Liver (tissue), 8 donors: ENCODE measurements at regions not wholly inside any gene's neighbourhood (a gene's known extent, or its start where the extent isn't known, plus 50 kb on each side); places are given as distances from the start of the nearest gene placed in this dataset.

ENCODE experiments used
- DNase-seq: peaks from one replicate; pipeline ENCODE4 v3.0.0-alpha.2; 2017; ENCODE audit warnings: low spot score
- H3K27ac ChIP-seq, 2 donors: one replicate each; pipeline ENCODE4 v1.7.0; 2013; ENCODE audit warnings: inconsistent platforms in 2 of 2, low read length in 2 of 2, control low read depth in 1 of 2, low read depth in 1 of 2, mild to moderate bottlenecking in 1 of 2
- H3K27me3 ChIP-seq, 4 donors: one replicate each; pipeline versions ENCODE4 v1.6.1 to v1.7.0; 2013; ENCODE audit warnings: low read length in 3 of 4, inconsistent platforms in 1 of 4, mild to moderate bottlenecking in 1 of 4, moderate library complexity in 1 of 4; ENCODE audit not compliant: control insufficient read depth in 4 of 4, insufficient read depth in 4 of 4
- H3K36me3 ChIP-seq, 4 donors: one replicate each; pipeline versions ENCODE4 v1.6.1 to v1.7.0; 2013; ENCODE audit warnings: low read length in 3 of 4, mild to moderate bottlenecking in 3 of 4, low read depth in 1 of 4, moderate library complexity in 1 of 4; ENCODE audit not compliant: control insufficient read depth in 4 of 4, insufficient read depth in 3 of 4
- H3K4me1 ChIP-seq, 4 donors: one replicate each; pipeline versions ENCODE4 v1.6.1 to v1.7.0; 2013; ENCODE audit warnings: low read length in 3 of 4, mild to moderate bottlenecking in 3 of 4, moderate library complexity in 1 of 4; ENCODE audit not compliant: control insufficient read depth in 4 of 4, insufficient read depth in 4 of 4
- H3K4me3 ChIP-seq, 3 donors: one replicate each; pipeline versions ENCODE4 v1.6.1 to v1.7.0; 2013; ENCODE audit warnings: low read length in 3 of 3, control low read depth in 1 of 3, low read depth in 1 of 3, mild to moderate bottlenecking in 1 of 3
- H3K9ac ChIP-seq, 2 donors: one replicate each; pipeline ENCODE4 v1.7.0; 2013; ENCODE audit warnings: low read length in 2 of 2, mild to moderate bottlenecking in 2 of 2, moderate library complexity in 2 of 2, control low read depth in 1 of 2, low read depth in 1 of 2
- H3K9me3 ChIP-seq, 4 donors: one replicate each; pipeline versions ENCODE4 v1.6.1 to v1.7.0; 2013; ENCODE audit warnings: low read length in 3 of 4; ENCODE audit not compliant: control insufficient read depth in 4 of 4
- FOXA1 ChIP-seq: IDR thresholded peaks from 2 replicates; pipeline ENCODE4 v1.6.1; 2016; ENCODE audit warnings: antibody characterized with exemption
- FOXA2 ChIP-seq: IDR thresholded peaks from 2 replicates; pipeline ENCODE4 v1.6.1; 2016; ENCODE audit warnings: antibody characterized with exemption
- GABPA ChIP-seq, 2 donors: IDR thresholded peaks in 1 of 2; conservative IDR thresholded peaks in 1 of 2; 2 replicates each; pipeline ENCODE4 v1.6.1; 2016; ENCODE audit warnings: antibody characterized with exemption in 2 of 2, mild to moderate bottlenecking in 1 of 2, moderate library complexity in 1 of 2
- HNF4A ChIP-seq, 2 donors: conservative IDR thresholded peaks; 2 replicates each; pipeline ENCODE4 v1.6.1; 2016; ENCODE audit warnings: antibody characterized with exemption in 2 of 2, mild to moderate bottlenecking in 2 of 2
- HNF4G ChIP-seq: IDR thresholded peaks from 2 replicates; pipeline ENCODE4 v1.6.1; 2016; ENCODE audit warnings: antibody characterized with exemption
- JUND ChIP-seq, 2 donors: IDR thresholded peaks; 2 replicates each; pipeline ENCODE4 v1.6.1; 2016; ENCODE audit warnings: antibody characterized with exemption in 2 of 2
- NR2F2 ChIP-seq: IDR thresholded peaks from 2 replicates; pipeline ENCODE4 v1.6.1; 2016; ENCODE audit warnings: antibody characterized with exemption
- RAD21 ChIP-seq, 2 donors: IDR thresholded peaks; 2 replicates each; pipeline ENCODE4 v1.6.1; 2016; ENCODE audit warnings: antibody characterized with exemption in 2 of 2, mild to moderate bottlenecking in 2 of 2
- RXRA ChIP-seq, 2 donors: IDR thresholded peaks; 2 replicates each; pipeline ENCODE4 v1.6.1; 2017 to 2018; ENCODE audit warnings: antibody characterized with exemption in 2 of 2, mild to moderate bottlenecking in 1 of 2
- SP1 ChIP-seq: IDR thresholded peaks from 2 replicates; pipeline ENCODE4 v1.6.1; 2018; ENCODE audit warnings: antibody characterized with exemption, mild to moderate bottlenecking
- TAF1 ChIP-seq: conservative IDR thresholded peaks from 2 replicates; pipeline ENCODE4 v1.6.1; 2016; ENCODE audit warnings: antibody characterized with exemption, mild to moderate bottlenecking
- YY1 ChIP-seq: IDR thresholded peaks from 2 replicates; pipeline ENCODE4 v1.6.1; 2016; ENCODE audit warnings: antibody characterized with exemption, mild to moderate bottlenecking
- WGBS: extraction: QIAGEN DNeasy Blood & Tissue Kit; methylation state at CpG from one replicate; pipeline ENCODE4 v1.1.7; 2013; 5-methylcytosine and 5-hydroxymethylcytosine counted together
- TF ChIP-seq, protein P1 (sequence below): IDR thresholded peaks from 2 replicates; pipeline ENCODE4 v1.6.1; 2016; ENCODE audit warnings: antibody characterized with exemption
- TF ChIP-seq, protein P2 (sequence below): IDR thresholded peaks from 2 replicates; pipeline ENCODE4 v1.6.1; 2016; ENCODE audit warnings: antibody characterized with exemption, mild to moderate bottlenecking
- TF ChIP-seq, protein P3 (sequence below): fragments of 150-350 bp; IDR thresholded peaks from 2 replicates; pipeline ENCODE4 v1.5.1; 2017; ENCODE audit warnings: improper control_type of control experiment, low read depth, low read length; ENCODE audit not compliant: missing input control
- TF ChIP-seq, protein P4 (sequence below): IDR thresholded peaks from 2 replicates; pipeline ENCODE4 v1.6.1; 2016; ENCODE audit warnings: antibody characterized with exemption
- TF ChIP-seq, protein P5 (sequence below): IDR thresholded peaks from 2 replicates; pipeline ENCODE4 v1.6.1; 2016; ENCODE audit warnings: antibody characterized with exemption
- donor health status: healthy.
- donor health status: healthy.
- donor health status: healthy.
- donor health status: healthy.
- donor health status: healthy.

DNA sequence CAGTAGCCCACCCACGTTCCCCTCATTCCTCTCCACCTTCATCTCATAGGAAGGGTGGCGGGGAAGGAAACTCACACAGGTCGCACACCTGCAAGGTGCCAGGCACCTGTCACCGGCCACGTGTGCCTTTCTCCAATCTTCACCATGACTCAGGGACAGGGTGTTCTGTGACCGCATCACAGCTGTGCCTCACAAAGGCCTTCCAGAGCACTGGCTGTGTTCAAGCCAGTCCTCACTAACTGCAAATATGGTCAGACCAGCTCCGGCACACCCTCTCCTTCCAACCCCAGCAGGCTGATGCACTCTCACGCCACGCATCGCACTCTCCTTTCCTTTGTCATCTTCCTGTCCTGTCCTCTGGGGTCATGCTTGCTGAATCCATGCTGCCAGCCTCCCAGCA, 415.9 kb downstream of the IRS2 start:
- no peaks in the 10 kb centered on the region for H3K36me3 ChIP-seq
- WGBS, result 94% methylated on average over 10 of the region's 10 CpGs
- no peak overlapping the region for H3K9ac ChIP-seq
- DNase-seq, result no peak
- no peak overlapping the region for H3K27ac ChIP-seq
- no peak overlapping the region for H3K4me3 ChIP-seq
- no peaks in the 10 kb centered on the region for H3K27me3 ChIP-seq
- TF ChIP-seq RAD21 (IDR thresholded peaks at IDR 0.05), result no peak
- no peak for TF ChIP-seq JUND (IDR thresholded peaks at IDR 0.05)
- TF ChIP-seq, protein P1, sequence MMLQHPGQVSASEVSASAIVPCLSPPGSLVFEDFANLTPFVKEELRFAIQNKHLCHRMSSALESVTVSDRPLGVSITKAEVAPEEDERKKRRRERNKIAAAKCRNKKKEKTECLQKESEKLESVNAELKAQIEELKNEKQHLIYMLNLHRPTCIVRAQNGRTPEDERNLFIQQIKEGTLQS, result no peak
- TF ChIP-seq GABPA (IDR thresholded peaks at IDR 0.05 in 1 of 2, conservative IDR thresholded peaks at IDR 0.05 in 1 of 2), result no peak
- no peak for TF ChIP-seq HNF4G
- no peak for TF ChIP-seq HNF4A (conservative IDR thresholded peaks at IDR 0.05)
- TF ChIP-seq NR2F2, result no peak
- TF ChIP-seq, protein P2, sequence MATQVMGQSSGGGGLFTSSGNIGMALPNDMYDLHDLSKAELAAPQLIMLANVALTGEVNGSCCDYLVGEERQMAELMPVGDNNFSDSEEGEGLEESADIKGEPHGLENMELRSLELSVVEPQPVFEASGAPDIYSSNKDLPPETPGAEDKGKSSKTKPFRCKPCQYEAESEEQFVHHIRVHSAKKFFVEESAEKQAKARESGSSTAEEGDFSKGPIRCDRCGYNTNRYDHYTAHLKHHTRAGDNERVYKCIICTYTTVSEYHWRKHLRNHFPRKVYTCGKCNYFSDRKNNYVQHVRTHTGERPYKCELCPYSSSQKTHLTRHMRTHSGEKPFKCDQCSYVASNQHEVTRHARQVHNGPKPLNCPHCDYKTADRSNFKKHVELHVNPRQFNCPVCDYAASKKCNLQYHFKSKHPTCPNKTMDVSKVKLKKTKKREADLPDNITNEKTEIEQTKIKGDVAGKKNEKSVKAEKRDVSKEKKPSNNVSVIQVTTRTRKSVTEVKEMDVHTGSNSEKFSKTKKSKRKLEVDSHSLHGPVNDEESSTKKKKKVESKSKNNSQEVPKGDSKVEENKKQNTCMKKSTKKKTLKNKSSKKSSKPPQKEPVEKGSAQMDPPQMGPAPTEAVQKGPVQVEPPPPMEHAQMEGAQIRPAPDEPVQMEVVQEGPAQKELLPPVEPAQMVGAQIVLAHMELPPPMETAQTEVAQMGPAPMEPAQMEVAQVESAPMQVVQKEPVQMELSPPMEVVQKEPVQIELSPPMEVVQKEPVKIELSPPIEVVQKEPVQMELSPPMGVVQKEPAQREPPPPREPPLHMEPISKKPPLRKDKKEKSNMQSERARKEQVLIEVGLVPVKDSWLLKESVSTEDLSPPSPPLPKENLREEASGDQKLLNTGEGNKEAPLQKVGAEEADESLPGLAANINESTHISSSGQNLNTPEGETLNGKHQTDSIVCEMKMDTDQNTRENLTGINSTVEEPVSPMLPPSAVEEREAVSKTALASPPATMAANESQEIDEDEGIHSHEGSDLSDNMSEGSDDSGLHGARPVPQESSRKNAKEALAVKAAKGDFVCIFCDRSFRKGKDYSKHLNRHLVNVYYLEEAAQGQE, result no peak
- TF ChIP-seq SP1, result no peak
- TF ChIP-seq, protein P3, sequence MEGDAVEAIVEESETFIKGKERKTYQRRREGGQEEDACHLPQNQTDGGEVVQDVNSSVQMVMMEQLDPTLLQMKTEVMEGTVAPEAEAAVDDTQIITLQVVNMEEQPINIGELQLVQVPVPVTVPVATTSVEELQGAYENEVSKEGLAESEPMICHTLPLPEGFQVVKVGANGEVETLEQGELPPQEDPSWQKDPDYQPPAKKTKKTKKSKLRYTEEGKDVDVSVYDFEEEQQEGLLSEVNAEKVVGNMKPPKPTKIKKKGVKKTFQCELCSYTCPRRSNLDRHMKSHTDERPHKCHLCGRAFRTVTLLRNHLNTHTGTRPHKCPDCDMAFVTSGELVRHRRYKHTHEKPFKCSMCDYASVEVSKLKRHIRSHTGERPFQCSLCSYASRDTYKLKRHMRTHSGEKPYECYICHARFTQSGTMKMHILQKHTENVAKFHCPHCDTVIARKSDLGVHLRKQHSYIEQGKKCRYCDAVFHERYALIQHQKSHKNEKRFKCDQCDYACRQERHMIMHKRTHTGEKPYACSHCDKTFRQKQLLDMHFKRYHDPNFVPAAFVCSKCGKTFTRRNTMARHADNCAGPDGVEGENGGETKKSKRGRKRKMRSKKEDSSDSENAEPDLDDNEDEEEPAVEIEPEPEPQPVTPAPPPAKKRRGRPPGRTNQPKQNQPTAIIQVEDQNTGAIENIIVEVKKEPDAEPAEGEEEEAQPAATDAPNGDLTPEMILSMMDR, result no peak
- TF ChIP-seq YY1, result no peak
- peaks cover 0 to 4% (median 0%) of the 10 kb centered on the region in 4 donors for H3K9me3 ChIP-seq
- no peaks in the 10 kb centered on the region for H3K4me1 ChIP-seq

DNA sequence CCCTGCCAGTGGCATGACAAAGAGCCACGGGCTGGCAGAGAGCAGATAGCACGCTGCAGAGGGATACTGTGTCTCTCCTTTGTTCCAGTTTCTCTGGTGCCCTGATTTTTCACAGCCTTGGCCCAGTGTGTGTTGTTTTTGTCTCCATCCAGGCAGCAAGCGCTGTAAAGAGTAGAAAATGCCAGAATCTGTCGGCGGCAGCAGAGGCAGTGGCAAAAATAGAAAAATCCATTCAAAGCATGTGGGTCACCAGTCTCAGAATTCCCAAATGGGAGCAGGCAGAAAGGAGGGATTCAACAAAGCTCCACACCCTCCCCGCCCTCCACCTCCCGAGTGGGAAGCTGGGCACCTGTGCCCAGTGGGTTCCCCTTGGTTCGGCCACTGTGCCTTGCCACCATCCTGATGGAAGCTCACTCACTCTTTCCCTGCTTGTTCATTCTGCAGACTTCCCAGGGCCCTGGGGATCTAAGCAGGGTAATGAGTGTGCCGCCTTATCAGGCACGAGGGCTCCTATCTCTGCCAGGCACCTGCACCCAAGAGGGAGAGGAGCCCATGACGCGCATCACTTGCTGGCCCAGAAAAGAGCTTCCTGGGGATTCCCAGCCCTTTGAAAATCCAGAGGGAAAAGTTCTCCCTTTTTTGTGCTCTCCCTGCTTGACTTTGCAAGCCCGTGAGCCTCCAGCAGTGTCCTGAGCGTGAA, 416.9 kb downstream of the IRS2 start:
- Histone ChIP-seq H3K4me1 (no peaks in the 10 kb centered on the region), H3K9ac (no peak overlapping the region), H3K9me3 (peaks cover 0 to 4% (median 0%) of the 10 kb centered on the region in 4 donors), H3K27ac (no peak overlapping the region), H3K36me3 (no peaks in the 10 kb centered on the region), H3K27me3 (no peaks in the 10 kb centered on the region), H3K4me3 (no peak overlapping the region)
- 89% methylated on average over 14 of the region's 14 CpGs for WGBS
- no peak for DNase-seq
- TF ChIP-seq NR2F2 (no peak), RXRA (IDR thresholded peaks at IDR 0.05) (no peak), FOXA1 (no peak), SP1 (no peak), TAF1 (no peak), GABPA (IDR thresholded peaks at IDR 0.05 in 1 of 2, conservative IDR thresholded peaks at IDR 0.05 in 1 of 2) (no peak), FOXA2 (no peak), RAD21 (IDR thresholded peaks at IDR 0.05) (no peak)
- TF ChIP-seq, protein P3, result no peak
- TF ChIP-seq, protein P1, result no peak
- TF ChIP-seq, protein P2, result no peak
- TF ChIP-seq, protein P4, sequence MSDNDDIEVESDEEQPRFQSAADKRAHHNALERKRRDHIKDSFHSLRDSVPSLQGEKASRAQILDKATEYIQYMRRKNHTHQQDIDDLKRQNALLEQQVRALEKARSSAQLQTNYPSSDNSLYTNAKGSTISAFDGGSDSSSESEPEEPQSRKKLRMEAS, result no peak
- TF ChIP-seq, protein P5, sequence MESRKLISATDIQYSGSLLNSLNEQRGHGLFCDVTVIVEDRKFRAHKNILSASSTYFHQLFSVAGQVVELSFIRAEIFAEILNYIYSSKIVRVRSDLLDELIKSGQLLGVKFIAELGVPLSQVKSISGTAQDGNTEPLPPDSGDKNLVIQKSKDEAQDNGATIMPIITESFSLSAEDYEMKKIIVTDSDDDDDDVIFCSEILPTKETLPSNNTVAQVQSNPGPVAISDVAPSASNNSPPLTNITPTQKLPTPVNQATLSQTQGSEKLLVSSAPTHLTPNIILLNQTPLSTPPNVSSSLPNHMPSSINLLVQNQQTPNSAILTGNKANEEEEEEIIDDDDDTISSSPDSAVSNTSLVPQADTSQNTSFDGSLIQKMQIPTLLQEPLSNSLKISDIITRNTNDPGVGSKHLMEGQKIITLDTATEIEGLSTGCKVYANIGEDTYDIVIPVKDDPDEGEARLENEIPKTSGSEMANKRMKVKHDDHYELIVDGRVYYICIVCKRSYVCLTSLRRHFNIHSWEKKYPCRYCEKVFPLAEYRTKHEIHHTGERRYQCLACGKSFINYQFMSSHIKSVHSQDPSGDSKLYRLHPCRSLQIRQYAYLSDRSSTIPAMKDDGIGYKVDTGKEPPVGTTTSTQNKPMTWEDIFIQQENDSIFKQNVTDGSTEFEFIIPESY, result no peak
